B cell (primary cell): ENCODE measurements at regions not wholly inside any gene's neighbourhood (a gene's known extent, or its start where the extent isn't known, plus 50 kb on each side); places are given as distances from the start of the nearest gene placed in this dataset.

Experiments used
- ATAC-seq: fragments of 200-7000 bp; cut with Tn5 transposase; one replicate; pipeline ENCODE4 v1.10.0; 2021; ENCODE audit warnings: low read depth, mild to moderate bottlenecking, moderate number of reproducible peaks, moderate library complexity
- CTCF ChIA-PET: fragments of 350-600 bp; sonication (Branson Sonifier 250); formaldehyde crosslinking; loops from one replicate; lab custom pipeline; 2021; ENCODE audit warnings: antibody characterized with exemption, inconsistent platforms; lab: Charles Lee
- POLR2A ChIA-PET: fragments of 350-600 bp; sonication (Branson Sonifier 250); formaldehyde crosslinking; loops from one replicate; lab custom pipeline; 2021; ENCODE audit warnings: antibody characterized with exemption; lab: Charles Lee
- DNase-seq: peaks from one replicate; pipeline ENCODE4 v3.0.0; 2013
- H2AFZ ChIP-seq: 2 replicates; pipeline ENCODE4 v1.6.1; 2012; ENCODE audit warnings: mild to moderate bottlenecking, low read depth, low read length; ENCODE audit not compliant: insufficient read depth, poor library complexity, severe bottlenecking
- H3K27ac ChIP-seq, 2 donors: 1 replicate in 1 of 2; 2 replicates in 1 of 2; pipeline ENCODE4 v1.5.1; 2012 to 2013; ENCODE audit warnings: low read length in 2 of 2, mild to moderate bottlenecking in 2 of 2, moderate library complexity in 1 of 2
- H3K27me3 ChIP-seq, 4 experiments: fragments of 200-600 bp in 1 of 4; sonication (generic) in 1 of 4; replicated peaks in 1 of 4; 1 replicate in 2 of 4; 2 replicates in 2 of 4; pipeline versions ENCODE4 v1.6.1 to v1.7.0; 2013 to 2016; ENCODE audit warnings: low read length in 3 of 4, mild to moderate bottlenecking in 2 of 4, mixed read lengths in 1 of 4, moderate library complexity in 1 of 4; ENCODE audit not compliant: insufficient read depth in 4 of 4, control insufficient read depth in 3 of 4; ENCODE audit errors: control extremely low read depth in 1 of 4
- H3K36me3 ChIP-seq, 2 experiments: replicated peaks in 1 of 2; 1 replicate in 1 of 2; 2 replicates in 1 of 2; pipeline versions ENCODE4 v1.6.1 to v1.7.1; 2013; ENCODE audit warnings: low read length in 1 of 2; ENCODE audit not compliant: insufficient read depth in 2 of 2, control insufficient read depth in 1 of 2; ENCODE audit errors: control extremely low read depth in 1 of 2, extremely low read depth in 1 of 2
- H3K4me1 ChIP-seq, 2 donors: fragments of 200-600 bp in 1 of 2; sonication (generic) in 1 of 2; 1 replicate in 1 of 2; 2 replicates in 1 of 2; pipeline versions ENCODE4 v1.5.1 to v1.6.1; 2013 to 2017; ENCODE audit warnings: low read length in 2 of 2; ENCODE audit not compliant: control insufficient read depth in 2 of 2, insufficient read depth in 2 of 2
- H3K4me2 ChIP-seq: replicated peaks from 2 replicates; pipeline ENCODE3; 2012; ENCODE audit warnings: mild to moderate bottlenecking, low read depth, low read length; ENCODE audit not compliant: poor library complexity, severe bottlenecking
- H3K4me3 ChIP-seq, 5 experiments: fragments of 200-600 bp in 1 of 5; sonication (generic) in 1 of 5; 1 replicate in 3 of 5; 2 replicates in 2 of 5; pipeline versions ENCODE4 v1.5.1 to v1.7.0; 2011 to 2016; ENCODE audit warnings: low read length in 4 of 5, mild to moderate bottlenecking in 4 of 5, low read depth in 2 of 5, control low read depth in 1 of 5, moderate library complexity in 1 of 5; ENCODE audit not compliant: insufficient read depth in 1 of 5; ENCODE audit errors: control extremely low read depth in 1 of 5, extremely low read depth in 1 of 5
- H3K79me2 ChIP-seq: fragments of 200-600 bp; sonication (generic); one replicate; pipeline ENCODE4 v1.6.0; 2016; ENCODE audit warnings: low read length; ENCODE audit not compliant: control insufficient read depth, insufficient read depth
- H3K9ac ChIP-seq: fragments of 200-600 bp; sonication (generic); 2 replicates; pipeline ENCODE4 v1.6.1; 2017; ENCODE audit warnings: mild to moderate bottlenecking, low read length, moderate library complexity
- H3K9me3 ChIP-seq, 3 donors: one replicate each; pipeline versions ENCODE4 v1.6.1 to v1.7.1; 2013; ENCODE audit warnings: low read length in 2 of 3; ENCODE audit not compliant: control insufficient read depth in 2 of 3, insufficient read depth in 1 of 3; ENCODE audit errors: control extremely low read depth in 1 of 3
- H4K20me1 ChIP-seq: 2 replicates; pipeline ENCODE4 v1.6.0; 2012; ENCODE audit warnings: mild to moderate bottlenecking, low read length; ENCODE audit not compliant: insufficient read depth, control insufficient read depth, poor library complexity, severe bottlenecking
- H3K27ac Mint-ChIP-seq: one replicate; pipeline ENCODE4 v1.8.0; 2021; ENCODE audit warnings: mixed read lengths
- H3K27me3 Mint-ChIP-seq: one replicate; pipeline ENCODE4 v1.8.0; 2021; ENCODE audit warnings: mixed read lengths
- H3K4me1 Mint-ChIP-seq: one replicate; pipeline ENCODE4 v1.8.0; 2021; ENCODE audit warnings: mixed read lengths
- H3K4me3 Mint-ChIP-seq: one replicate; pipeline ENCODE4 v1.8.0; 2021; ENCODE audit warnings: mixed read lengths
- H3K9me3 Mint-ChIP-seq: one replicate; pipeline ENCODE4 v1.8.0; 2022; ENCODE audit warnings: mixed read lengths; ENCODE audit not compliant: insufficient read depth
- CTCF ChIP-seq: fragments of 200-600 bp; IDR thresholded peaks from one replicate; pipeline ENCODE4 v1.8.0; 2022; ENCODE audit warnings: antibody characterized with exemption, mild to moderate bottlenecking
- EZH2 ChIP-seq: IDR thresholded peaks from 2 replicates; pipeline ENCODE4 v1.6.1; 2012; ENCODE audit warnings: borderline replicate concordance, low read depth, mild to moderate bottlenecking, moderate library complexity, low read length; ENCODE audit not compliant: insufficient read depth, poor library complexity, severe bottlenecking
- WGBS: methylation state at CpG from one replicate; pipeline ENCODE4 v1.1.5; 2013; ENCODE audit warnings: missing lambda C conversion rate; ENCODE audit not compliant: insufficient coverage; 5-methylcytosine and 5-hydroxymethylcytosine counted together
- intact Hi-C: fragments of 100-400 bp; cut with micrococcal nuclease; formaldehyde crosslinking; loops from one replicate; pipeline ENCODE4 v1.10.0; 2022

- ATAC-seq (peak; percentile 56), DNase-seq (peak; percentile 41)
- Histone ChIP-seq H4K20me1 (peaks cover 17% of the 10 kb centered on the region), H3K79me2 (peaks cover 7% of the 10 kb centered on the region), H3K27me3 (peaks cover 0 to 14% (median 11%) of the 10 kb centered on the region in 4 experiments), H3K4me2 (peak overlapping the region; percentile 87), H3K9me3 (no peaks in the 10 kb centered on the region), H3K36me3 (no peaks in the 10 kb centered on the region), H2AFZ (peak overlapping the region; percentile 78), H3K27ac (no peak overlapping the region), H3K9ac (peak overlapping the region; percentile 69), H3K4me1 (peaks cover 14 to 18% of the 10 kb centered on the region in 2 donors), H3K4me3 (peak overlapping the region; percentile 8 to 58 (median 51))
- H3K27me3 Mint-ChIP-seq = peaks cover 5% of the 10 kb centered on the region
- TF ChIP-seq EZH2 (no peak), CTCF (no peak)
- H3K9me3 Mint-ChIP-seq = no peaks in the 10 kb centered on the region
- WGBS = 4% methylated on average over 12 of the region's 26 CpGs
- CTCF ChIA-PET = interaction anchor here (0.9 to 8.0 kb wide), 4 partner anchors 130 to 884 kb away, joined by 3 to 105 read pairs (median 29); no protein-coding TSS in a partner anchor
- H3K4me3 Mint-ChIP-seq = peak overlapping the region; percentile 89
- H3K4me1 Mint-ChIP-seq = peaks cover 23% of the 10 kb centered on the region
- intact Hi-C loops = loop anchor here (5.0 kb wide), 3 partner anchors 239 to 1444 kb away; partner anchors contain the start of gene GGACT
- POLR2A ChIA-PET = no interaction called here
- no peak overlapping the region for H3K27ac Mint-ChIP-seq
These were observed 157.2 kb downstream of the TM9SF2 start for GRCh38 chr13:99658261-99658991.

- no peaks in the 10 kb centered on the region for H3K9me3 Mint-ChIP-seq
- H3K9me3 ChIP-seq = no peaks in the 10 kb centered on the region
- TF ChIP-seq EZH2 (no peak), CTCF (no peak)
- H2AFZ ChIP-seq = peak overlapping the region; percentile 78
- H3K36me3 ChIP-seq = no peaks in the 10 kb centered on the region
- 7% methylated on average over 29 of the region's 29 CpGs for WGBS
- peak overlapping the region; percentile 87 for H3K4me2 ChIP-seq
- DNase-seq = peak; percentile 44
- H3K9ac ChIP-seq = peak overlapping the region; percentile 69
- ChIA-PET POLR2A (no interaction called here), CTCF (interaction anchor here (0.9 to 8.0 kb wide), 7 partner anchors 12 to 884 kb away, joined by 3 to 105 read pairs (median 6); no protein-coding TSS in a partner anchor)
- H4K20me1 ChIP-seq = peaks cover 17% of the 10 kb centered on the region
- peaks cover 0 to 14% (median 11%) of the 10 kb centered on the region in 4 experiments for H3K27me3 ChIP-seq
- H3K27me3 Mint-ChIP-seq = peaks cover 5% of the 10 kb centered on the region
- peak overlapping the region; percentile 89 for H3K4me3 Mint-ChIP-seq
- peaks cover 7% of the 10 kb centered on the region for H3K79me2 ChIP-seq
- peak overlapping the region; percentile 32 for H3K27ac Mint-ChIP-seq
- no peak overlapping the region for H3K27ac ChIP-seq
- intact Hi-C loops = loop anchor here (2.0 to 5.0 kb wide), 4 partner anchors 215 to 1444 kb away; partner anchors contain the start of gene GGACT
- peaks cover 14 to 18% of the 10 kb centered on the region in 2 donors for H3K4me1 ChIP-seq
- peak overlapping the region; percentile 8 to 58 (median 51) for H3K4me3 ChIP-seq
- peak; percentile 21 for ATAC-seq
- peaks cover 23% of the 10 kb centered on the region for H3K4me1 Mint-ChIP-seq
These were observed 156.6 kb downstream of the TM9SF2 start for GRCh38 chr13:99657848-99658260.
